B cell (primary cell): ENCODE measurements at regions not wholly inside any gene's neighbourhood (a gene's known extent, or its start where the extent isn't known, plus 50 kb on each side); places are given as distances from the start of the nearest gene placed in this dataset.

Experiments used
- ATAC-seq: fragments of 200-7000 bp; cut with Tn5 transposase; one replicate; pipeline ENCODE4 v1.10.0; 2021; ENCODE audit warnings: low read depth, mild to moderate bottlenecking, moderate number of reproducible peaks, moderate library complexity
- CTCF ChIA-PET: fragments of 350-600 bp; sonication (Branson Sonifier 250); formaldehyde crosslinking; loops from one replicate; lab custom pipeline; 2021; ENCODE audit warnings: antibody characterized with exemption, inconsistent platforms; lab: Charles Lee
- POLR2A ChIA-PET: fragments of 350-600 bp; sonication (Branson Sonifier 250); formaldehyde crosslinking; loops from one replicate; lab custom pipeline; 2021; ENCODE audit warnings: antibody characterized with exemption; lab: Charles Lee
- DNase-seq: peaks from one replicate; pipeline ENCODE4 v3.0.0; 2013
- H2AFZ ChIP-seq: 2 replicates; pipeline ENCODE4 v1.6.1; 2012; ENCODE audit warnings: mild to moderate bottlenecking, low read depth, low read length; ENCODE audit not compliant: insufficient read depth, poor library complexity, severe bottlenecking
- H3K27ac ChIP-seq, 2 donors: 1 replicate in 1 of 2; 2 replicates in 1 of 2; pipeline ENCODE4 v1.5.1; 2012 to 2013; ENCODE audit warnings: low read length in 2 of 2, mild to moderate bottlenecking in 2 of 2, moderate library complexity in 1 of 2
- H3K27me3 ChIP-seq, 4 experiments: fragments of 200-600 bp in 1 of 4; sonication (generic) in 1 of 4; replicated peaks in 1 of 4; 1 replicate in 2 of 4; 2 replicates in 2 of 4; pipeline versions ENCODE4 v1.6.1 to v1.7.0; 2013 to 2016; ENCODE audit warnings: low read length in 3 of 4, mild to moderate bottlenecking in 2 of 4, mixed read lengths in 1 of 4, moderate library complexity in 1 of 4; ENCODE audit not compliant: insufficient read depth in 4 of 4, control insufficient read depth in 3 of 4; ENCODE audit errors: control extremely low read depth in 1 of 4
- H3K36me3 ChIP-seq, 2 experiments: replicated peaks in 1 of 2; 1 replicate in 1 of 2; 2 replicates in 1 of 2; pipeline versions ENCODE4 v1.6.1 to v1.7.1; 2013; ENCODE audit warnings: low read length in 1 of 2; ENCODE audit not compliant: insufficient read depth in 2 of 2, control insufficient read depth in 1 of 2; ENCODE audit errors: control extremely low read depth in 1 of 2, extremely low read depth in 1 of 2
- H3K4me1 ChIP-seq, 2 donors: fragments of 200-600 bp in 1 of 2; sonication (generic) in 1 of 2; 1 replicate in 1 of 2; 2 replicates in 1 of 2; pipeline versions ENCODE4 v1.5.1 to v1.6.1; 2013 to 2017; ENCODE audit warnings: low read length in 2 of 2; ENCODE audit not compliant: control insufficient read depth in 2 of 2, insufficient read depth in 2 of 2
- H3K4me2 ChIP-seq: replicated peaks from 2 replicates; pipeline ENCODE3; 2012; ENCODE audit warnings: mild to moderate bottlenecking, low read depth, low read length; ENCODE audit not compliant: poor library complexity, severe bottlenecking
- H3K4me3 ChIP-seq, 5 experiments: fragments of 200-600 bp in 1 of 5; sonication (generic) in 1 of 5; 1 replicate in 3 of 5; 2 replicates in 2 of 5; pipeline versions ENCODE4 v1.5.1 to v1.7.0; 2011 to 2016; ENCODE audit warnings: low read length in 4 of 5, mild to moderate bottlenecking in 4 of 5, low read depth in 2 of 5, control low read depth in 1 of 5, moderate library complexity in 1 of 5; ENCODE audit not compliant: insufficient read depth in 1 of 5; ENCODE audit errors: control extremely low read depth in 1 of 5, extremely low read depth in 1 of 5
- H3K79me2 ChIP-seq: fragments of 200-600 bp; sonication (generic); one replicate; pipeline ENCODE4 v1.6.0; 2016; ENCODE audit warnings: low read length; ENCODE audit not compliant: control insufficient read depth, insufficient read depth
- H3K9ac ChIP-seq: fragments of 200-600 bp; sonication (generic); 2 replicates; pipeline ENCODE4 v1.6.1; 2017; ENCODE audit warnings: mild to moderate bottlenecking, low read length, moderate library complexity
- H3K9me3 ChIP-seq, 3 donors: one replicate each; pipeline versions ENCODE4 v1.6.1 to v1.7.1; 2013; ENCODE audit warnings: low read length in 2 of 3; ENCODE audit not compliant: control insufficient read depth in 2 of 3, insufficient read depth in 1 of 3; ENCODE audit errors: control extremely low read depth in 1 of 3
- H4K20me1 ChIP-seq: 2 replicates; pipeline ENCODE4 v1.6.0; 2012; ENCODE audit warnings: mild to moderate bottlenecking, low read length; ENCODE audit not compliant: insufficient read depth, control insufficient read depth, poor library complexity, severe bottlenecking
- H3K27ac Mint-ChIP-seq: one replicate; pipeline ENCODE4 v1.8.0; 2021; ENCODE audit warnings: mixed read lengths
- H3K27me3 Mint-ChIP-seq: one replicate; pipeline ENCODE4 v1.8.0; 2021; ENCODE audit warnings: mixed read lengths
- H3K4me1 Mint-ChIP-seq: one replicate; pipeline ENCODE4 v1.8.0; 2021; ENCODE audit warnings: mixed read lengths
- H3K4me3 Mint-ChIP-seq: one replicate; pipeline ENCODE4 v1.8.0; 2021; ENCODE audit warnings: mixed read lengths
- H3K9me3 Mint-ChIP-seq: one replicate; pipeline ENCODE4 v1.8.0; 2022; ENCODE audit warnings: mixed read lengths; ENCODE audit not compliant: insufficient read depth
- EZH2 ChIP-seq: IDR thresholded peaks from 2 replicates; pipeline ENCODE4 v1.6.1; 2012; ENCODE audit warnings: borderline replicate concordance, low read depth, mild to moderate bottlenecking, moderate library complexity, low read length; ENCODE audit not compliant: insufficient read depth, poor library complexity, severe bottlenecking
- WGBS: methylation state at CpG from one replicate; pipeline ENCODE4 v1.1.5; 2013; ENCODE audit warnings: missing lambda C conversion rate; ENCODE audit not compliant: insufficient coverage; 5-methylcytosine and 5-hydroxymethylcytosine counted together
- intact Hi-C: fragments of 100-400 bp; cut with micrococcal nuclease; formaldehyde crosslinking; loops from one replicate; pipeline ENCODE4 v1.10.0; 2022
- TF ChIP-seq, protein P1 (sequence below): fragments of 200-600 bp; IDR thresholded peaks from one replicate; pipeline ENCODE4 v1.8.0; 2022; ENCODE audit warnings: antibody characterized with exemption, mild to moderate bottlenecking

GRCh38 chr1:239608469-239608868 is 222.1 kb downstream of the CHRM3 start:
- Histone ChIP-seq H3K27me3 (no peaks in the 10 kb centered on the region), H3K79me2 (no peaks in the 10 kb centered on the region), H3K4me3 (no peak overlapping the region), H4K20me1 (no peaks in the 10 kb centered on the region), H3K4me2 (no peak overlapping the region), H3K9me3 (no peaks in the 10 kb centered on the region), H3K9ac (no peak overlapping the region), H3K36me3 (no peaks in the 10 kb centered on the region), H3K27ac (no peak overlapping the region), H2AFZ (no peak overlapping the region), H3K4me1 (no peaks in the 10 kb centered on the region)
- Mint-ChIP-seq H3K9me3 (no peaks in the 10 kb centered on the region), H3K27me3 (no peaks in the 10 kb centered on the region), H3K4me3 (no peak overlapping the region), H3K27ac (no peak overlapping the region), H3K4me1 (no peaks in the 10 kb centered on the region)
- ATAC-seq (no peak), DNase-seq (no peak)
- intact Hi-C loops: no loop called here
- ChIA-PET POLR2A (no interaction called here), CTCF (no interaction called here)
- TF ChIP-seq EZH2: no peak
- TF ChIP-seq, protein P1, sequence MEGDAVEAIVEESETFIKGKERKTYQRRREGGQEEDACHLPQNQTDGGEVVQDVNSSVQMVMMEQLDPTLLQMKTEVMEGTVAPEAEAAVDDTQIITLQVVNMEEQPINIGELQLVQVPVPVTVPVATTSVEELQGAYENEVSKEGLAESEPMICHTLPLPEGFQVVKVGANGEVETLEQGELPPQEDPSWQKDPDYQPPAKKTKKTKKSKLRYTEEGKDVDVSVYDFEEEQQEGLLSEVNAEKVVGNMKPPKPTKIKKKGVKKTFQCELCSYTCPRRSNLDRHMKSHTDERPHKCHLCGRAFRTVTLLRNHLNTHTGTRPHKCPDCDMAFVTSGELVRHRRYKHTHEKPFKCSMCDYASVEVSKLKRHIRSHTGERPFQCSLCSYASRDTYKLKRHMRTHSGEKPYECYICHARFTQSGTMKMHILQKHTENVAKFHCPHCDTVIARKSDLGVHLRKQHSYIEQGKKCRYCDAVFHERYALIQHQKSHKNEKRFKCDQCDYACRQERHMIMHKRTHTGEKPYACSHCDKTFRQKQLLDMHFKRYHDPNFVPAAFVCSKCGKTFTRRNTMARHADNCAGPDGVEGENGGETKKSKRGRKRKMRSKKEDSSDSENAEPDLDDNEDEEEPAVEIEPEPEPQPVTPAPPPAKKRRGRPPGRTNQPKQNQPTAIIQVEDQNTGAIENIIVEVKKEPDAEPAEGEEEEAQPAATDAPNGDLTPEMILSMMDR: no peak
- WGBS: 100% methylated on average over 3 of the region's 6 CpGs

DNA sequence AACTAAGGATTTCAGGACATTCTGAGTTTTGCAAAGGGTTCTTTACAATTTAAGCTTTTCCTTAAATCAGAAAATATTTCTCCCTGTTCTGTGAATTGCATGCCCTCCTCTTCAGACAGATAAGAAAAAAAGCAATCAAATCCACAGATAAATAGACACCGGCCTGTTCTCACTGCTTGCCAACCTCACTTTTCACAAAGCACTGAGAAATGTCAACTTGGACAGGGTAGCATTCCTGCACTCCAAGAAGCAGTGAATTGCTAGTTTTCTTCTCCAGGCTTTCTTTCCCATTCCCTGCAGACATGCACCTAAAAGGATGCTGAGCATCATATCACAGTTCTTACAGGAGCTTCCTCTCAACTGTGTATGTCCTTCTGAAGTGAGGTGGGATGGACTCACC is 226.0 kb downstream of the CHRM3 start:
- 100% methylated on average over 1 of the region's 1 CpG for WGBS
- Histone ChIP-seq H4K20me1 (no peaks in the 10 kb centered on the region), H3K4me1 (no peaks in the 10 kb centered on the region), H3K36me3 (no peaks in the 10 kb centered on the region), H3K4me3 (no peak overlapping the region), H3K4me2 (no peak overlapping the region), H2AFZ (no peak overlapping the region), H3K79me2 (no peaks in the 10 kb centered on the region), H3K9me3 (no peaks in the 10 kb centered on the region), H3K27ac (no peak overlapping the region), H3K9ac (no peak overlapping the region), H3K27me3 (no peaks in the 10 kb centered on the region)
- ATAC-seq (no peak), DNase-seq (no peak)
- ChIA-PET POLR2A (no interaction called here), CTCF (no interaction called here)
- Mint-ChIP-seq H3K9me3 (no peaks in the 10 kb centered on the region), H3K4me3 (no peak overlapping the region), H3K27me3 (no peaks in the 10 kb centered on the region), H3K27ac (no peak overlapping the region), H3K4me1 (no peaks in the 10 kb centered on the region)
- intact Hi-C loops: no loop called here
- TF ChIP-seq, protein P1: no peak
- TF ChIP-seq EZH2: no peak
